G401.6 (cell line): ENCODE measurements at regions not wholly inside any gene's neighbourhood (a gene's known extent, or its start where the extent isn't known, plus 50 kb on each side); places are given as distances from the start of the nearest gene placed in this dataset.

Source experiments
- FAIRE-seq: peaks from 2 replicates; lab custom pipeline; 2012; peaks lifted over from hg19 to GRCh38; lab: Jason Lieb, UNC

GRCh38 chr1:61523229-61523628 is 201.7 kb downstream of the TM2D1 start:
- FAIRE-seq = no peak

GRCh38 chr1:61520401-61520800 is 204.5 kb downstream of the TM2D1 start:
- FAIRE-seq = no peak

GRCh38 chr1:61519631-61520030 is 205.3 kb downstream of the TM2D1 start:
- no peak for FAIRE-seq

GRCh38 chr1:61518670-61519400 is 206.1 kb downstream of the TM2D1 start:
- FAIRE-seq = no peak

GRCh38 chr1:61517345-61517744 is 207.6 kb downstream of the TM2D1 start:
- no peak for FAIRE-seq

GRCh38 chr1:61515096-61515495 is 209.8 kb downstream of the TM2D1 start:
- FAIRE-seq = no peak
